IMR-90 (cell line): ENCODE measurements at regions not wholly inside any gene's neighbourhood (a gene's known extent, or its start where the extent isn't known, plus 50 kb on each side); places are given as distances from the start of the nearest gene placed in this dataset.

Experiments used
- ATAC-seq: fragments of 200-7000 bp; cut with Tn5 transposase; 2 replicates; pipeline ENCODE4 v1.9.1; 2020; ENCODE audit warnings: low read depth, mild to moderate bottlenecking, moderate library complexity
- BruUV-seq: library from RNA; stranded (reverse); fragments of 400-500 nt; replicated peaks from 2 replicates; lab custom pipeline; 2021; lab: Mats Ljungman, UMichigan
- CTCF ChIA-PET: fragments of 300-600 bp; formaldehyde crosslinking; extraction: SDS; loops from one replicate; lab custom pipeline; 2021; ENCODE audit warnings: antibody characterized with exemption; lab: Yijun Ruan, JAX
- POLR2A ChIA-PET: fragments of 300-600 bp; sonication (Branson Sonifier 250); formaldehyde crosslinking; loops from one replicate; lab custom pipeline; 2022; ENCODE audit warnings: antibody characterized with exemption; ENCODE audit not compliant: unreplicated experiment; lab: Charles Lee
- DNase-seq: peaks from one replicate; pipeline ENCODE4 v3.0.0; 2013
- H2AFZ ChIP-seq: replicated peaks from 2 replicates; pipeline ENCODE3; 2013; ENCODE audit warnings: low read length, mild to moderate bottlenecking; ENCODE audit not compliant: poor library complexity
- H2AK5ac ChIP-seq: 2 replicates; pipeline ENCODE4 v1.6.1; 2013; ENCODE audit warnings: low read depth, low read length, inconsistent platforms
- H2AK9ac ChIP-seq: replicated peaks from 2 replicates; pipeline ENCODE3; 2013; ENCODE audit warnings: mild to moderate bottlenecking, low read depth, low read length, moderate library complexity; ENCODE audit not compliant: poor library complexity
- H2BK120ac ChIP-seq: 2 replicates; pipeline ENCODE4 v1.6.1; 2013; ENCODE audit warnings: low read depth, low read length, inconsistent platforms
- H2BK15ac ChIP-seq: 3 replicates; pipeline ENCODE4 v1.6.1; 2013; ENCODE audit warnings: low read depth, low read length, inconsistent platforms
- H2BK20ac ChIP-seq: 2 replicates; pipeline ENCODE4 v1.6.1; 2013; ENCODE audit warnings: low read depth, mild to moderate bottlenecking, inconsistent platforms, low read length, moderate library complexity
- H2BK5ac ChIP-seq: 2 replicates; pipeline ENCODE4 v1.6.1; 2013; ENCODE audit warnings: mild to moderate bottlenecking, low read depth, low read length, inconsistent platforms; ENCODE audit not compliant: poor library complexity, severe bottlenecking
- H3K14ac ChIP-seq: replicated peaks from 2 replicates; pipeline ENCODE4 v1.6.1; 2013; ENCODE audit warnings: low read depth, low read length, inconsistent platforms
- H3K18ac ChIP-seq: 2 replicates; pipeline ENCODE4 v1.6.1; 2013; ENCODE audit warnings: low read depth, low read length, control low read depth
- H3K23ac ChIP-seq: 2 replicates; pipeline ENCODE4 v1.6.1; 2013; ENCODE audit warnings: low read depth, low read length, inconsistent platforms
- H3K27ac ChIP-seq: 2 replicates; pipeline ENCODE4 v1.5.1; 2013; ENCODE audit warnings: mild to moderate bottlenecking, control low read depth, low read length; ENCODE audit not compliant: insufficient read depth
- H3K27me3 ChIP-seq: 2 replicates; pipeline ENCODE4 v1.6.1; 2013; ENCODE audit warnings: low read length; ENCODE audit not compliant: control insufficient read depth, insufficient read depth
- H3K36me3 ChIP-seq: 2 replicates; pipeline ENCODE4 v1.6.1; 2013; ENCODE audit warnings: low read length, mixed read lengths; ENCODE audit not compliant: control insufficient read depth, insufficient read depth
- H3K4ac ChIP-seq: 2 replicates; pipeline ENCODE4 v1.6.1; 2013; ENCODE audit warnings: low read depth, low read length, inconsistent platforms
- H3K4me1 ChIP-seq: 2 replicates; pipeline ENCODE4 v1.6.1; 2013; ENCODE audit warnings: low read length, mixed read lengths; ENCODE audit not compliant: control insufficient read depth, insufficient read depth
- H3K4me2 ChIP-seq: 2 replicates; pipeline ENCODE4 v1.6.1; 2013; ENCODE audit warnings: low read depth, mild to moderate bottlenecking, control low read depth, low read length, moderate library complexity
- H3K4me3 ChIP-seq: 2 replicates; pipeline ENCODE4 v1.5.1; 2013; ENCODE audit warnings: low read depth, mild to moderate bottlenecking, control low read depth, low read length, moderate library complexity; ENCODE audit not compliant: insufficient read depth
- H3K56ac ChIP-seq: 2 replicates; pipeline ENCODE4 v1.6.1; 2013; ENCODE audit warnings: low read length, inconsistent platforms; ENCODE audit not compliant: insufficient read depth; ENCODE audit errors: extremely low read depth
- H3K79me1 ChIP-seq, 2 experiments: 2 replicates each; pipeline ENCODE4 v1.6.1; 2013; ENCODE audit warnings: low read length in 2 of 2, inconsistent platforms in 1 of 2, low read depth in 1 of 2
- H3K9ac ChIP-seq: 2 replicates; pipeline ENCODE4 v1.6.1; 2013; ENCODE audit warnings: low read depth, low read length, control low read depth
- H3K9me1 ChIP-seq: 2 replicates; pipeline ENCODE4 v1.6.1; 2013; ENCODE audit warnings: low read length, inconsistent platforms; ENCODE audit not compliant: insufficient read depth
- H3K9me3 ChIP-seq: 2 replicates; pipeline ENCODE4 v1.6.1; 2013; ENCODE audit warnings: low read length; ENCODE audit not compliant: control insufficient read depth, insufficient read depth
- H4K20me1 ChIP-seq: 2 replicates; pipeline ENCODE4 v1.6.1; 2013; ENCODE audit warnings: low read length, inconsistent platforms; ENCODE audit not compliant: insufficient read depth
- H4K5ac ChIP-seq: 2 replicates; pipeline ENCODE4 v1.6.1; 2013; ENCODE audit warnings: mild to moderate bottlenecking, low read depth, low read length, control low read depth
- H4K8ac ChIP-seq, 2 experiments: 2 replicates each; pipeline ENCODE4 v1.6.1; 2013; ENCODE audit warnings: low read depth in 2 of 2, low read length in 2 of 2, control low read depth in 1 of 2, inconsistent platforms in 1 of 2
- H4K91ac ChIP-seq: 2 replicates; pipeline ENCODE4 v1.6.1; 2013; ENCODE audit warnings: low read depth, low read length, inconsistent platforms; ENCODE audit not compliant: insufficient read depth
- BHLHE40 ChIP-seq: fragments of 150-350 bp; IDR thresholded peaks from 2 replicates; pipeline ENCODE4 v1.6.1; 2016; ENCODE audit warnings: mild to moderate bottlenecking, low read depth, low read length
- CEBPB ChIP-seq: IDR thresholded peaks from 2 replicates; pipeline ENCODE4 v1.6.1; 2012; ENCODE audit warnings: low read depth, low read length, improper control_type of control experiment
- CHD1 ChIP-seq: IDR thresholded peaks from 2 replicates; pipeline ENCODE4 v1.6.1; 2012; ENCODE audit warnings: low read depth, low read length, improper control_type of control experiment
- CTCF ChIP-seq: conservative IDR thresholded peaks from 2 replicates; pipeline ENCODE4 v1.5.1; 2012; ENCODE audit warnings: mild to moderate bottlenecking, low read depth, low read length, improper control_type of control experiment
- ELK1 ChIP-seq: fragments of 150-350 bp; IDR thresholded peaks from 2 replicates; pipeline ENCODE4 v1.6.1; 2016; ENCODE audit warnings: low read depth, mild to moderate bottlenecking, low read length, moderate library complexity, borderline replicate concordance
- FOS ChIP-seq: fragments of 150-350 bp; IDR thresholded peaks from 2 replicates; pipeline ENCODE4 v1.6.1; 2016; ENCODE audit warnings: low read depth, low read length
- MAFK ChIP-seq: IDR thresholded peaks from 2 replicates; pipeline ENCODE4 v1.6.1; 2012; ENCODE audit warnings: low read depth, low read length, improper control_type of control experiment
- MAZ ChIP-seq: IDR thresholded peaks from 2 replicates; pipeline ENCODE4 v1.6.1; 2012; ENCODE audit warnings: low read depth, mild to moderate bottlenecking, low read length, improper control_type of control experiment, moderate library complexity, borderline replicate concordance
- MXI1 ChIP-seq: IDR thresholded peaks from 2 replicates; pipeline ENCODE4 v1.6.1; 2012; ENCODE audit warnings: low read depth, mild to moderate bottlenecking, low read length, moderate library complexity, borderline replicate concordance
- NFE2L2 ChIP-seq: fragments of 150-350 bp; IDR thresholded peaks from 2 replicates; pipeline ENCODE4 v1.6.1; 2016; ENCODE audit warnings: low read depth, mild to moderate bottlenecking, low read length
- POLR2A ChIP-seq: IDR thresholded peaks from 2 replicates; pipeline ENCODE4 v1.6.1; 2012; ENCODE audit warnings: mild to moderate bottlenecking, low read depth, low read length
- RAD21 ChIP-seq: IDR thresholded peaks from 2 replicates; pipeline ENCODE4 v1.6.1; 2012; ENCODE audit warnings: low read length, improper control_type of control experiment
- RCOR1 ChIP-seq: IDR thresholded peaks from 2 replicates; pipeline ENCODE4 v1.6.1; 2012; ENCODE audit warnings: mild to moderate bottlenecking, low read length, improper control_type of control experiment; ENCODE audit not compliant: insufficient replicate concordance
- RFX5 ChIP-seq: IDR thresholded peaks from 2 replicates; pipeline ENCODE4 v1.8.0; 2012; ENCODE audit warnings: low read depth, mild to moderate bottlenecking, low read length, moderate library complexity
- SMC3 ChIP-seq: fragments of 150-350 bp; IDR thresholded peaks from 2 replicates; pipeline ENCODE4 v1.6.1; 2016; ENCODE audit warnings: low read depth, mild to moderate bottlenecking, antibody characterized with exemption, low read length, moderate library complexity
- WGBS, 2 experiments: methylation state at CpG; one replicate each; pipeline versions ENCODE4 v1.1.5 to v1.1.7; 2013; ENCODE audit warnings: missing lambda C conversion rate in 2 of 2; ENCODE audit not compliant: insufficient read length in 1 of 2; ENCODE audit errors: extremely low coverage in 2 of 2; 5-methylcytosine and 5-hydroxymethylcytosine counted together
- dilution Hi-C: fragments of 300-500 bp; cut with HindIII; formaldehyde crosslinking; loops from one replicate; pipeline ENCODE4 v1.14.3; 2018; ENCODE audit warnings: low sequenced_read_pairs; ENCODE audit not compliant: unreplicated experiment
- in situ Hi-C: fragments of 300-500 bp; cut with MboI; formaldehyde crosslinking; loops from 3 replicates; pipeline ENCODE4 v1.14.3; 2019; ENCODE audit warnings: low sequenced_read_pairs, inconsistent platforms, mixed read lengths
- intact Hi-C: fragments of 100-400 bp; cut with micrococcal nuclease; formaldehyde crosslinking; loops from 2 replicates; pipeline ENCODE4 v1.10.0; 2022
- TF ChIP-seq, protein P1 (sequence below): fragments of 150-350 bp; IDR thresholded peaks from 2 replicates; pipeline ENCODE4 v1.6.1; 2017; ENCODE audit warnings: mild to moderate bottlenecking, antibody characterized with exemption, low read length, low read depth

GRCh38 chr11:109035284-109035683 is 370.4 kb downstream of the DDX10 start:
- TF ChIP-seq BHLHE40 (no peak), NFE2L2 (no peak), RFX5 (no peak), MAZ (no peak), CHD1 (no peak), CTCF (no peak), RAD21 (no peak), ELK1 (no peak), SMC3 (no peak), RCOR1 (no peak), CEBPB (no peak), MAFK (no peak), FOS (no peak), MXI1 (no peak), POLR2A (no peak)
- TF ChIP-seq, protein P1, sequence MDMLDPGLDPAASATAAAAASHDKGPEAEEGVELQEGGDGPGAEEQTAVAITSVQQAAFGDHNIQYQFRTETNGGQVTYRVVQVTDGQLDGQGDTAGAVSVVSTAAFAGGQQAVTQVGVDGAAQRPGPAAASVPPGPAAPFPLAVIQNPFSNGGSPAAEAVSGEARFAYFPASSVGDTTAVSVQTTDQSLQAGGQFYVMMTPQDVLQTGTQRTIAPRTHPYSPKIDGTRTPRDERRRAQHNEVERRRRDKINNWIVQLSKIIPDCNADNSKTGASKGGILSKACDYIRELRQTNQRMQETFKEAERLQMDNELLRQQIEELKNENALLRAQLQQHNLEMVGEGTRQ: no peak
- CTCF ChIA-PET: no interaction called here
- H4K8ac ChIP-seq: no peak overlapping the region
- H4K91ac ChIP-seq: no peak overlapping the region
- dilution Hi-C loops: no loop called here
- H3K27me3 ChIP-seq: no peaks in the 10 kb centered on the region
- intact Hi-C loops: no loop called here
- ATAC-seq: no peak
- no peak overlapping the region for H3K14ac ChIP-seq
- no peak overlapping the region for H3K9ac ChIP-seq
- in situ Hi-C loops: no loop called here
- no CpG with 5 or more reads among the region's 1 CpG for WGBS, 2 experiments
- no peak overlapping the region for H3K23ac ChIP-seq
- H3K4ac ChIP-seq: no peak overlapping the region
- H3K79me1 ChIP-seq: no peaks in the 10 kb centered on the region
- no peak overlapping the region for H3K4me2 ChIP-seq
- H2AFZ ChIP-seq: no peak overlapping the region
- POLR2A ChIA-PET: no interaction called here
- no peak overlapping the region for H2AK9ac ChIP-seq
- no peak overlapping the region for H2BK15ac ChIP-seq
- no peak overlapping the region for H2BK120ac ChIP-seq
- H2BK5ac ChIP-seq: no peak overlapping the region
- no peak overlapping the region for H3K4me3 ChIP-seq
- no peaks in the 10 kb centered on the region; the same call in 1 of the 2 replicates for H3K4me1 ChIP-seq
- no peaks in the 10 kb centered on the region for H3K36me3 ChIP-seq
- H3K9me3 ChIP-seq: no peaks in the 10 kb centered on the region
- no peak overlapping the region for H3K18ac ChIP-seq
- H2BK20ac ChIP-seq: no peak overlapping the region
- H2AK5ac ChIP-seq: no peak overlapping the region
- DNase-seq: no peak
- no peak overlapping the region for H3K56ac ChIP-seq
- H3K9me1 ChIP-seq: no peaks in the 10 kb centered on the region; the same call in 1 of the 2 replicates
- no peak overlapping the region for H3K27ac ChIP-seq
- H4K5ac ChIP-seq: no peak overlapping the region
- no peaks in the 10 kb centered on the region for H4K20me1 ChIP-seq
- no TSS peak for BruUV-seq
